Heart left ventricle (tissue), 16 donors: ENCODE measurements at regions not wholly inside any gene's neighbourhood (a gene's known extent, or its start where the extent isn't known, plus 50 kb on each side); places are given as distances from the start of the nearest gene placed in this dataset.
A peak's percentile ranks its signal among the peaks of the same experiment; 100 is the strongest.

Source experiments
- ATAC-seq, 4 donors: fragments of 200-7000 bp; cut with Tn5 transposase; one replicate each; pipeline ENCODE4 v1.9.1; 2020 to 2022; ENCODE audit warnings: moderate library complexity in 4 of 4, mild to moderate bottlenecking in 3 of 4, moderate number of reproducible peaks in 1 of 4
- DNase-seq, 5 donors: peaks; one replicate each; pipeline ENCODE4 v3.0.0-alpha.2; 2020
- H3K27ac ChIP-seq, 12 donors: fragments of 200-600 bp; sonication (generic) in 4 of 12; one replicate each; pipeline versions ENCODE4 v1.5.0 to v1.8.0; 2016 to 2022; ENCODE audit warnings: mild to moderate bottlenecking in 2 of 12
- H3K27me3 ChIP-seq, 9 donors: fragments of 200-600 bp; sonication (generic) in 2 of 9; one replicate each; pipeline versions ENCODE4 v1.5.1 to v1.8.0; 2016 to 2022; ENCODE audit warnings: mild to moderate bottlenecking in 3 of 9
- H3K36me3 ChIP-seq, 9 donors: fragments of 200-600 bp; sonication (generic) in 2 of 9; one replicate each; pipeline versions ENCODE4 v1.5.0 to v1.8.0; 2018 to 2022; ENCODE audit warnings: mild to moderate bottlenecking in 2 of 9
- H3K4me1 ChIP-seq, 12 donors: fragments of 200-600 bp; sonication (generic) in 4 of 12; one replicate each; pipeline versions ENCODE4 v1.5.0 to v1.8.0; 2016 to 2022; ENCODE audit warnings: mild to moderate bottlenecking in 3 of 12
- H3K4me3 ChIP-seq, 12 donors: fragments of 200-600 bp; sonication (generic) in 4 of 12; one replicate each; pipeline versions ENCODE4 v1.5.0 to v1.8.0; 2017 to 2022; ENCODE audit warnings: mild to moderate bottlenecking in 9 of 12, moderate library complexity in 4 of 12
- H3K9me3 ChIP-seq, 12 donors: fragments of 200-600 bp; sonication (generic) in 4 of 12; one replicate each; pipeline versions ENCODE4 v1.5.0 to v1.8.0; 2016 to 2022; ENCODE audit warnings: mild to moderate bottlenecking in 1 of 12
- CTCF ChIP-seq, 12 donors: fragments of 200-600 bp; sonication (generic) in 4 of 12; IDR thresholded peaks; one replicate each; pipeline versions ENCODE4 v1.5.0 to v1.8.0; 2018 to 2022; ENCODE audit warnings: antibody characterized with exemption in 12 of 12, mild to moderate bottlenecking in 5 of 12
- POLR2A ChIP-seq, 2 donors: fragments of 450-650 bp; IDR thresholded peaks; one replicate each; pipeline ENCODE4 v1.6.1; 2017; ENCODE audit warnings: antibody characterized with exemption in 2 of 2, mild to moderate bottlenecking in 2 of 2, moderate library complexity in 2 of 2
- WGBS, 4 donors: extraction: QIAGEN DNeasy Blood & Tissue Kit in 2 of 4; methylation state at CpG; one replicate each; pipeline versions ENCODE4 v1.1.5 to v1.1.7; 2013 to 2018; 5-methylcytosine and 5-hydroxymethylcytosine counted together
- intact Hi-C, 10 donors: fragments of 100-400 bp; cut with DNase I; formaldehyde crosslinking; loops; one replicate each; pipeline versions ENCODE4 v1.11.1 to v1.14.2; 2022
- donor health status: ischemic (EF 13 %, LVEDD 7.1; RV severe dilation, severe dysfunction).
- donor health status: healthy with polysubstance abuse.
- donor health status: DM: no; HTN: yes; CAD: no.
- donor health status: DM: no; HTN: no; CAD: no.
- donor health status: ischemic (EF 25% LVEDD 6.9; RV normal size, moderate dysfunction).
- donor health status: ischemic (EF 25% LVEDD 5.7; RV mildly dilated, moderate dysfunction).
- donor health status: healthy.
- donor health status: DM: yes; HTN: yes; CAD: no.
- donor health status: ischemic (EF 35%, LVEDD 5.7; RV mildly dilated, moderate dysfunction).
- donor health status: nonischemic (EF 11% LVEDD 7.7; RV severe dilation, severe dysfunction).
- donor health status: DM: yes; HTN: yes; CAD: no.
- donor health status: PGD.
- donor health status: ischemic (EF 29% LVEDD 5.4; RV normal size, mild dysfunction).
- donor health status: nonischemic (EF 23%, LVEDD 6.1; RV moderate dilation, normal function).

- 73 to 80% (median 78%) methylated on average over 2 of the region's 2 CpGs for WGBS, 4 donors
- DNase-seq (no peak), ATAC-seq (no peak)
- Histone ChIP-seq H3K36me3 (no peaks in the 10 kb centered on the region), H3K9me3 (peaks cover 0 to 22% (median 13%) of the 10 kb centered on the region in 12 donors), H3K4me3 (no peak overlapping the region), H3K27ac (no peak overlapping the region), H3K27me3 (no peaks in the 10 kb centered on the region), H3K4me1 (no peaks in the 10 kb centered on the region)
- intact Hi-C loops: no loop called here
- no peak for TF ChIP-seq POLR2A (IDR thresholded peaks at IDR 0.05)
- TF ChIP-seq CTCF (IDR thresholded peaks at IDR 0.05): peak in 3 of 12 donors; percentile 7 to 10 (median 7)
Observed at GRCh38 chr12:104825408-104825807, 132.7 kb downstream of the SLC41A2 start.

- H3K27ac ChIP-seq: no peak overlapping the region
- no peak overlapping the region for H3K4me3 ChIP-seq
- no peaks in the 10 kb centered on the region for H3K36me3 ChIP-seq
- intact Hi-C loops: no loop called here
- 80 to 87% (median 84%) methylated on average over 7 to 10 of the region's 10 CpGs for WGBS, 4 donors
- peaks cover 0 to 33% (median 13%) of the 10 kb centered on the region in 12 donors for H3K9me3 ChIP-seq
- no peak for TF ChIP-seq CTCF (IDR thresholded peaks at IDR 0.05)
- no peak for TF ChIP-seq POLR2A (IDR thresholded peaks at IDR 0.05)
- no peaks in the 10 kb centered on the region for H3K27me3 ChIP-seq
- no peaks in the 10 kb centered on the region for H3K4me1 ChIP-seq
- peak in 3 of 5 donors; percentile 18 to 37 (median 29) for DNase-seq
- peak in 1 of 4 donors; percentile 70 for ATAC-seq
Observed at GRCh38 chr12:104823985-104824461, 134.1 kb downstream of the SLC41A2 start.

GRCh38 chr12:104822941-104823340, 135.1 kb downstream of the SLC41A2 start:
- ATAC-seq (no peak), DNase-seq (no peak)
- Histone ChIP-seq H3K4me3 (no peak overlapping the region), H3K36me3 (no peaks in the 10 kb centered on the region), H3K9me3 (peaks cover 0 to 35% (median 13%) of the 10 kb centered on the region in 12 donors), H3K4me1 (no peaks in the 10 kb centered on the region), H3K27ac (no peak overlapping the region), H3K27me3 (no peaks in the 10 kb centered on the region)
- intact Hi-C loops: no loop called here
- no peak for TF ChIP-seq CTCF (IDR thresholded peaks at IDR 0.05)
- TF ChIP-seq POLR2A (IDR thresholded peaks at IDR 0.05): no peak

GRCh38 chr12:104816845-104817503, 141.1 kb downstream of the SLC41A2 start:
- TF ChIP-seq POLR2A (IDR thresholded peaks at IDR 0.05) (no peak), CTCF (IDR thresholded peaks at IDR 0.05) (no peak)
- intact Hi-C loops: no loop called here
- WGBS, 4 donors: 84 to 97% (median 95%) methylated on average over 4 of the region's 4 CpGs

More at GRCh38 chr12:104816845-104817503, 141.1 kb downstream of the SLC41A2 start:
- Histone ChIP-seq H3K4me1 (no peaks in the 10 kb centered on the region), H3K4me3 (no peak overlapping the region), H3K27ac (no peak overlapping the region), H3K9me3 (peaks cover 0 to 13% (median 0%) of the 10 kb centered on the region in 12 donors), H3K27me3 (no peaks in the 10 kb centered on the region), H3K36me3 (no peaks in the 10 kb centered on the region)
- no peak for DNase-seq
- no peak for ATAC-seq
